ENCODE measurements at regions not wholly inside any gene's neighbourhood (a gene's known extent, or its start where the extent isn't known, plus 50 kb on each side); places are given as distances from the start of the nearest gene placed in this dataset.

- H3K9me3 Mint-ChIP-seq = no peaks in the 10 kb centered on the region
- no peaks in the 10 kb centered on the region for H3K4me1 Mint-ChIP-seq
- ChIA-PET POLR2A (no interaction called here), CTCF (no interaction called here)
- no peaks in the 10 kb centered on the region for H3K36me3 Mint-ChIP-seq
- no peaks in the 10 kb centered on the region for H3K4me1 ChIP-seq (ENCODE audit: control insufficient read depth in 1 of 2, extremely low read depth in 1 of 2, insufficient read depth in 2 of 2, low read length in 2 of 2)
- no peak overlapping the region for H3K4me3 Mint-ChIP-seq
- no peak for DNase-seq
- no CpG with 5 or more reads among the region's 1 CpG for WGBS (ENCODE audit: insufficient coverage)
- H3K27me3 Mint-ChIP-seq = no peaks in the 10 kb centered on the region
- ATAC-seq (replicated peaks in 1 of 4) = no peak
- no peak overlapping the region for H3K4me3 ChIP-seq (ENCODE audit: control insufficient read depth in 1 of 2, extremely low read depth in 1 of 2, low read length in 1 of 2)
- H3K36me3 ChIP-seq (ENCODE audit: control insufficient read depth in 2 of 2, extremely low read depth in 1 of 2, insufficient read depth in 1 of 2, low read length in 1 of 2) = no peaks in the 10 kb centered on the region
- no peak overlapping the region for H3K27ac Mint-ChIP-seq
- no peaks in the 10 kb centered on the region for H3K27me3 ChIP-seq (replicated peaks in 1 of 2; ENCODE audit: control insufficient read depth in 2 of 2, extremely low read depth in 1 of 2, insufficient read depth in 2 of 2, low read length in 1 of 2)
- H3K9me3 ChIP-seq = no peaks in the 10 kb centered on the region
- no peak overlapping the region for H3K27ac ChIP-seq (ENCODE audit: low read length)
These were observed 275.7 kb upstream of the RSPO3 start for GRCh38 chr6:126842769-126843168.

GRCh38 chr6:126848119-126848518 is 270.4 kb upstream of the RSPO3 start:
- Mint-ChIP-seq H3K4me3 (no peak overlapping the region), H3K36me3 (no peaks in the 10 kb centered on the region), H3K27me3 (no peaks in the 10 kb centered on the region), H3K9me3 (no peaks in the 10 kb centered on the region), H3K4me1 (no peaks in the 10 kb centered on the region), H3K27ac (no peak overlapping the region)
- ATAC-seq (replicated peaks in 1 of 4) = no peak
- H3K27me3 ChIP-seq (replicated peaks in 1 of 2; ENCODE audit: control insufficient read depth in 2 of 2, extremely low read depth in 1 of 2, insufficient read depth in 2 of 2, low read length in 1 of 2) = no peaks in the 10 kb centered on the region
- CTCF ChIA-PET = no interaction called here
- no peak for DNase-seq
- POLR2A ChIA-PET = no interaction called here
- no peak overlapping the region for H3K27ac ChIP-seq (ENCODE audit: low read length)
- H3K4me1 ChIP-seq (ENCODE audit: control insufficient read depth in 1 of 2, extremely low read depth in 1 of 2, insufficient read depth in 2 of 2, low read length in 2 of 2) = no peaks in the 10 kb centered on the region
- no peaks in the 10 kb centered on the region for H3K9me3 ChIP-seq
- no peak overlapping the region for H3K4me3 ChIP-seq (ENCODE audit: control insufficient read depth in 1 of 2, extremely low read depth in 1 of 2, low read length in 1 of 2)
- H3K36me3 ChIP-seq (ENCODE audit: control insufficient read depth in 2 of 2, extremely low read depth in 1 of 2, insufficient read depth in 1 of 2, low read length in 1 of 2) = no peaks in the 10 kb centered on the region

GRCh38 chr6:126867641-126868040 is 250.8 kb upstream of the RSPO3 start:
- ATAC-seq (replicated peaks in 1 of 4) (no peak), DNase-seq (no peak)
- Mint-ChIP-seq H3K27ac (no peak overlapping the region), H3K4me1 (no peaks in the 10 kb centered on the region), H3K27me3 (no peaks in the 10 kb centered on the region), H3K4me3 (no peak overlapping the region), H3K36me3 (no peaks in the 10 kb centered on the region), H3K9me3 (peaks cover 0 to 8% (median 0%) of the 10 kb centered on the region in 3 donors)
- no peak overlapping the region for H3K4me3 ChIP-seq (ENCODE audit: control insufficient read depth in 1 of 2, extremely low read depth in 1 of 2, low read length in 1 of 2)
- H3K9me3 ChIP-seq = no peaks in the 10 kb centered on the region
- H3K27ac ChIP-seq (ENCODE audit: low read length) = no peak overlapping the region
- WGBS (ENCODE audit: insufficient coverage) = 100% methylated on average over 1 of the region's 3 CpGs
- no peaks in the 10 kb centered on the region for H3K4me1 ChIP-seq (ENCODE audit: control insufficient read depth in 1 of 2, extremely low read depth in 1 of 2, insufficient read depth in 2 of 2, low read length in 2 of 2)
- ChIA-PET POLR2A (no interaction called here), CTCF (no interaction called here)
- no peaks in the 10 kb centered on the region for H3K36me3 ChIP-seq (ENCODE audit: control insufficient read depth in 2 of 2, extremely low read depth in 1 of 2, insufficient read depth in 1 of 2, low read length in 1 of 2)
- no peaks in the 10 kb centered on the region for H3K27me3 ChIP-seq (replicated peaks in 1 of 2; ENCODE audit: control insufficient read depth in 2 of 2, extremely low read depth in 1 of 2, insufficient read depth in 2 of 2, low read length in 1 of 2)

- Histone ChIP-seq H3K4me1 (ENCODE audit: control insufficient read depth in 1 of 2, extremely low read depth in 1 of 2, insufficient read depth in 2 of 2, low read length in 2 of 2) (no peaks in the 10 kb centered on the region), H3K4me3 (ENCODE audit: control insufficient read depth in 1 of 2, extremely low read depth in 1 of 2, low read length in 1 of 2) (no peak overlapping the region), H3K27ac (ENCODE audit: low read length) (no peak overlapping the region), H3K9me3 (no peaks in the 10 kb centered on the region), H3K27me3 (replicated peaks in 1 of 2; ENCODE audit: control insufficient read depth in 2 of 2, extremely low read depth in 1 of 2, insufficient read depth in 2 of 2, low read length in 1 of 2) (no peaks in the 10 kb centered on the region), H3K36me3 (ENCODE audit: control insufficient read depth in 2 of 2, extremely low read depth in 1 of 2, insufficient read depth in 1 of 2, low read length in 1 of 2) (no peaks in the 10 kb centered on the region)
- Mint-ChIP-seq H3K36me3 (no peaks in the 10 kb centered on the region), H3K27me3 (no peaks in the 10 kb centered on the region), H3K4me3 (no peak overlapping the region), H3K9me3 (no peaks in the 10 kb centered on the region), H3K4me1 (no peaks in the 10 kb centered on the region), H3K27ac (no peak overlapping the region)
- ChIA-PET POLR2A (no interaction called here), CTCF (no interaction called here)
- no peak for ATAC-seq (replicated peaks in 1 of 4)
- no peak for DNase-seq
These were observed 245.1 kb upstream of the RSPO3 start for GRCh38 chr6:126873351-126873750.

GRCh38 chr6:126873791-126874190 is 244.7 kb upstream of the RSPO3 start:
- H3K9me3 Mint-ChIP-seq = no peaks in the 10 kb centered on the region
- H3K4me3 ChIP-seq (ENCODE audit: control insufficient read depth in 1 of 2, extremely low read depth in 1 of 2, low read length in 1 of 2) = no peak overlapping the region
- no peaks in the 10 kb centered on the region for H3K9me3 ChIP-seq
- no peak overlapping the region for H3K4me3 Mint-ChIP-seq
- H3K36me3 ChIP-seq (ENCODE audit: control insufficient read depth in 2 of 2, extremely low read depth in 1 of 2, insufficient read depth in 1 of 2, low read length in 1 of 2) = no peaks in the 10 kb centered on the region
- no peaks in the 10 kb centered on the region for H3K4me1 Mint-ChIP-seq
- no peaks in the 10 kb centered on the region for H3K27me3 Mint-ChIP-seq
- DNase-seq (no peak), ATAC-seq (replicated peaks in 1 of 4) (no peak)
- no peak overlapping the region for H3K27ac ChIP-seq (ENCODE audit: low read length)
- ChIA-PET POLR2A (no interaction called here), CTCF (no interaction called here)
- WGBS (ENCODE audit: insufficient coverage) = no CpG with 5 or more reads among the region's 1 CpG
- no peaks in the 10 kb centered on the region for H3K4me1 ChIP-seq (ENCODE audit: control insufficient read depth in 1 of 2, extremely low read depth in 1 of 2, insufficient read depth in 2 of 2, low read length in 2 of 2)
- no peak overlapping the region for H3K27ac Mint-ChIP-seq
- H3K36me3 Mint-ChIP-seq = no peaks in the 10 kb centered on the region
- H3K27me3 ChIP-seq (replicated peaks in 1 of 2; ENCODE audit: control insufficient read depth in 2 of 2, extremely low read depth in 1 of 2, insufficient read depth in 2 of 2, low read length in 1 of 2) = no peaks in the 10 kb centered on the region

GRCh38 chr6:126876446-126876845 is 242.0 kb upstream of the RSPO3 start:
- no CpG with 5 or more reads among the region's 1 CpG for WGBS (ENCODE audit: insufficient coverage)
- Histone ChIP-seq H3K36me3 (ENCODE audit: control insufficient read depth in 2 of 2, extremely low read depth in 1 of 2, insufficient read depth in 1 of 2, low read length in 1 of 2) (no peaks in the 10 kb centered on the region), H3K27me3 (replicated peaks in 1 of 2; ENCODE audit: control insufficient read depth in 2 of 2, extremely low read depth in 1 of 2, insufficient read depth in 2 of 2, low read length in 1 of 2) (no peaks in the 10 kb centered on the region), H3K4me1 (ENCODE audit: control insufficient read depth in 1 of 2, extremely low read depth in 1 of 2, insufficient read depth in 2 of 2, low read length in 2 of 2) (no peaks in the 10 kb centered on the region), H3K4me3 (ENCODE audit: control insufficient read depth in 1 of 2, extremely low read depth in 1 of 2, low read length in 1 of 2) (no peak overlapping the region), H3K27ac (ENCODE audit: low read length) (no peak overlapping the region), H3K9me3 (no peaks in the 10 kb centered on the region)
- Mint-ChIP-seq H3K9me3 (no peaks in the 10 kb centered on the region), H3K27ac (no peak overlapping the region), H3K36me3 (no peaks in the 10 kb centered on the region), H3K4me3 (no peak overlapping the region), H3K27me3 (no peaks in the 10 kb centered on the region), H3K4me1 (no peaks in the 10 kb centered on the region)
- ChIA-PET CTCF (interaction anchor here in 1 of 2 donors (0.6 kb wide), 1 partner anchor 127 kb away, joined by 4 read pairs; no protein-coding TSS in a partner anchor), POLR2A (no interaction called here)
- ATAC-seq (replicated peaks in 1 of 4) = no peak
- DNase-seq = no peak

- no CpG with 5 or more reads among the region's 3 CpGs for WGBS (ENCODE audit: insufficient coverage)
- no peak for DNase-seq
- Histone ChIP-seq H3K4me1 (ENCODE audit: control insufficient read depth in 1 of 2, extremely low read depth in 1 of 2, insufficient read depth in 2 of 2, low read length in 2 of 2) (no peaks in the 10 kb centered on the region), H3K27me3 (replicated peaks in 1 of 2; ENCODE audit: control insufficient read depth in 2 of 2, extremely low read depth in 1 of 2, insufficient read depth in 2 of 2, low read length in 1 of 2) (no peaks in the 10 kb centered on the region), H3K27ac (ENCODE audit: low read length) (no peak overlapping the region), H3K9me3 (no peaks in the 10 kb centered on the region), H3K4me3 (ENCODE audit: control insufficient read depth in 1 of 2, extremely low read depth in 1 of 2, low read length in 1 of 2) (no peak overlapping the region), H3K36me3 (ENCODE audit: control insufficient read depth in 2 of 2, extremely low read depth in 1 of 2, insufficient read depth in 1 of 2, low read length in 1 of 2) (no peaks in the 10 kb centered on the region)
- Mint-ChIP-seq H3K9me3 (no peaks in the 10 kb centered on the region), H3K4me1 (no peaks in the 10 kb centered on the region), H3K27me3 (no peaks in the 10 kb centered on the region), H3K27ac (no peak overlapping the region), H3K4me3 (no peak overlapping the region), H3K36me3 (no peaks in the 10 kb centered on the region)
- ChIA-PET POLR2A (no interaction called here), CTCF (no interaction called here)
- no peak for ATAC-seq (replicated peaks in 1 of 4)
These were observed 237.5 kb upstream of the RSPO3 start for GRCh38 chr6:126880964-126881363.
